Type B pancreatic cell (in vitro differentiated cells): ENCODE measurements at regions not wholly inside any gene's neighbourhood (a gene's known extent, or its start where the extent isn't known, plus 50 kb on each side); places are given as distances from the start of the nearest gene placed in this dataset.

Experiments
- DNase-seq: peaks from one replicate; pipeline ENCODE4 v3.0.0; 2021; ENCODE audit warnings: mixed read lengths; ENCODE audit not compliant: unreplicated experiment; ENCODE audit errors: extremely low spot score
- H3K27ac Mint-ChIP-seq: 2 replicates; pipeline ENCODE4 v1.8.0; 2021; ENCODE audit warnings: mild to moderate bottlenecking, mixed read lengths
- H3K27me3 Mint-ChIP-seq: 2 replicates; pipeline ENCODE4 v1.8.0; 2021; ENCODE audit warnings: mixed read lengths
- H3K36me3 Mint-ChIP-seq: 2 replicates; pipeline ENCODE4 v1.8.0; 2021; ENCODE audit warnings: mixed read lengths
- H3K4me1 Mint-ChIP-seq: one replicate; pipeline ENCODE4 v1.8.0; 2021; ENCODE audit warnings: mixed read lengths; ENCODE audit not compliant: unreplicated experiment
- H3K4me3 Mint-ChIP-seq: 2 replicates; pipeline ENCODE4 v1.8.0; 2021; ENCODE audit warnings: mild to moderate bottlenecking, mixed read lengths
- H3K9me3 Mint-ChIP-seq: 2 replicates; pipeline ENCODE4 v1.8.0; 2021; ENCODE audit warnings: mixed read lengths
- TF ChIP-seq, protein P1 (sequence below): fragments of 200-600 bp; sonication (generic); conservative IDR thresholded peaks from 2 replicates; pipeline ENCODE4 v1.5.0; 2021; ENCODE audit warnings: antibody characterized with exemption, mild to moderate bottlenecking

DNA sequence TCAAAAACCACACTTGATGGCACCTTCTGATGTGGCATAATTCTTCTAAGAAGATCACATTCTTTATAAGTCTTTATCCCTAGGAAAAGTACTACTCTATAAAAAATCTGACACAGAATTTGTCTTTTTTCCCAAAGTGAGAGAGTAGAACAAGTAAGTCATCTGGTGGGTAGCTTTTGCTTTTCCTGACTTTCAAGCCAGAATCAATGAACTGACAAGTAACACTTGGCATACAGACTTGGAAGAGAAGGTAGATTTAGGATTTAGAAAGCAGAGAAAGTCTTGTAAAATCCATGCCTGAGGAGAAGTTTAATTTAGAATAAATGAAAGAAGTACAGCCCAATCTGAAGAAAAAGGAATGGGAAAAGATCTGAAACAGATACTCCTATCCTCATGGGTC lies 66.6 kb upstream of the TUSC7 start:
- no peaks in the 10 kb centered on the region for H3K36me3 Mint-ChIP-seq
- H3K4me3 Mint-ChIP-seq, result no peak overlapping the region
- no peaks in the 10 kb centered on the region for H3K27me3 Mint-ChIP-seq
- DNase-seq, result no peak
- H3K4me1 Mint-ChIP-seq, result no peaks in the 10 kb centered on the region
- H3K27ac Mint-ChIP-seq, result no peak overlapping the region
- no peaks in the 10 kb centered on the region for H3K9me3 Mint-ChIP-seq
- TF ChIP-seq, protein P1, sequence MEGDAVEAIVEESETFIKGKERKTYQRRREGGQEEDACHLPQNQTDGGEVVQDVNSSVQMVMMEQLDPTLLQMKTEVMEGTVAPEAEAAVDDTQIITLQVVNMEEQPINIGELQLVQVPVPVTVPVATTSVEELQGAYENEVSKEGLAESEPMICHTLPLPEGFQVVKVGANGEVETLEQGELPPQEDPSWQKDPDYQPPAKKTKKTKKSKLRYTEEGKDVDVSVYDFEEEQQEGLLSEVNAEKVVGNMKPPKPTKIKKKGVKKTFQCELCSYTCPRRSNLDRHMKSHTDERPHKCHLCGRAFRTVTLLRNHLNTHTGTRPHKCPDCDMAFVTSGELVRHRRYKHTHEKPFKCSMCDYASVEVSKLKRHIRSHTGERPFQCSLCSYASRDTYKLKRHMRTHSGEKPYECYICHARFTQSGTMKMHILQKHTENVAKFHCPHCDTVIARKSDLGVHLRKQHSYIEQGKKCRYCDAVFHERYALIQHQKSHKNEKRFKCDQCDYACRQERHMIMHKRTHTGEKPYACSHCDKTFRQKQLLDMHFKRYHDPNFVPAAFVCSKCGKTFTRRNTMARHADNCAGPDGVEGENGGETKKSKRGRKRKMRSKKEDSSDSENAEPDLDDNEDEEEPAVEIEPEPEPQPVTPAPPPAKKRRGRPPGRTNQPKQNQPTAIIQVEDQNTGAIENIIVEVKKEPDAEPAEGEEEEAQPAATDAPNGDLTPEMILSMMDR, result no peak

DNA sequence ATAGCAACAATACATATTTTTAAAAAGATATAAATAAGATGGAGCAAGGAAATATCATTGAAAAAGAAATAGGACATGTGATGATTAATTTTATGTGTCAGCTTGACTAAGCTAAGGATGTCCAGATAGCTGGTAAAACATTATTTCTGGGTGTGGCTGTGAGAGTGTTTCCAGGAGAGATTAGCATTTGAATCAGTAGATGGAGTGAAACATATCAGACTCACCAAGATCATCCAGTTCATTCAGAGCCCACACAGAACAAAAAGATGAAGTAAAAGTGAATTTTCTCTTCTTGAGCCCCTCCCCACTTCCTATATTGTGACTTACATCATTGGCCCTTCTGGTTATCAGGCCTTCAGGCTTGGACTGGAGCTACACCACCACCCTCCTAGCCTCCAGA lies 61.6 kb upstream of the TUSC7 start:
- no peak for DNase-seq
- no peaks in the 10 kb centered on the region for H3K4me1 Mint-ChIP-seq
- no peak overlapping the region for H3K4me3 Mint-ChIP-seq
- TF ChIP-seq, protein P1, result no peak
- no peak overlapping the region for H3K27ac Mint-ChIP-seq
- peaks cover 3% of the 10 kb centered on the region for H3K27me3 Mint-ChIP-seq
- no peaks in the 10 kb centered on the region for H3K9me3 Mint-ChIP-seq
- H3K36me3 Mint-ChIP-seq, result no peaks in the 10 kb centered on the region
